CD4-positive, alpha-beta T cell (primary cell): ENCODE measurements at regions not wholly inside any gene's neighbourhood (a gene's known extent, or its start where the extent isn't known, plus 50 kb on each side); places are given as distances from the start of the nearest gene placed in this dataset.

Experiments
- ATAC-seq: fragments of 200-7000 bp; cut with Tn5 transposase; one replicate; pipeline ENCODE4 v1.10.0; 2022; ENCODE audit warnings: mild to moderate bottlenecking; ENCODE audit not compliant: poor library complexity
- CTCF ChIA-PET: fragments of 350-600 bp; sonication (Branson Sonifier 250); formaldehyde crosslinking; loops from one replicate; lab custom pipeline; 2021; ENCODE audit warnings: antibody characterized with exemption, inconsistent platforms; lab: Charles Lee
- POLR2A ChIA-PET: fragments of 350-600 bp; sonication (Branson Sonifier 250); formaldehyde crosslinking; loops from one replicate; lab custom pipeline; 2021; ENCODE audit warnings: antibody characterized with exemption, inconsistent platforms; lab: Charles Lee
- DNase-seq, 14 experiments: peaks; one replicate each; pipeline ENCODE4 v3.0.0-alpha.2; 2013 to 2020; ENCODE audit warnings: mixed read lengths in 2 of 14
- H3K27ac ChIP-seq, 2 donors: one replicate each; pipeline versions ENCODE4 v1.5.1 to v1.7.0; 2013; ENCODE audit warnings: low read length in 2 of 2, low read depth in 1 of 2, mild to moderate bottlenecking in 1 of 2
- H3K27me3 ChIP-seq, 2 experiments: 1 replicate in 1 of 2; 2 replicates in 1 of 2; pipeline versions ENCODE4 v1.6.1 to v1.7.0; 2013; ENCODE audit warnings: low read length in 2 of 2, control low read depth in 1 of 2, mild to moderate bottlenecking in 1 of 2, moderate library complexity in 1 of 2; ENCODE audit not compliant: insufficient read depth in 2 of 2, control insufficient read depth in 1 of 2
- H3K36me3 ChIP-seq: one replicate; pipeline ENCODE4 v1.6.1; 2013; ENCODE audit warnings: low read length, control low read depth; ENCODE audit not compliant: insufficient read depth
- H3K4me1 ChIP-seq: one replicate; pipeline ENCODE4 v1.6.1; 2013; ENCODE audit warnings: low read length, control low read depth; ENCODE audit not compliant: insufficient read depth
- H3K4me3 ChIP-seq: one replicate; pipeline ENCODE4 v1.5.1; 2013; ENCODE audit warnings: mild to moderate bottlenecking, low read length, moderate library complexity
- H3K9me3 ChIP-seq, 2 experiments: 1 replicate in 1 of 2; 2 replicates in 1 of 2; pipeline versions ENCODE4 v1.6.1 to v1.7.0; 2013; ENCODE audit warnings: low read length in 2 of 2, mild to moderate bottlenecking in 2 of 2, control low read depth in 1 of 2, moderate library complexity in 1 of 2; ENCODE audit not compliant: control insufficient read depth in 1 of 2, insufficient read depth in 1 of 2
- H3K27ac Mint-ChIP-seq: one replicate; pipeline ENCODE4 v1.8.0; 2020; ENCODE audit warnings: mixed read lengths
- H3K27me3 Mint-ChIP-seq: one replicate; pipeline ENCODE4 v1.8.0; 2021; ENCODE audit warnings: mixed read lengths
- H3K36me3 Mint-ChIP-seq: one replicate; pipeline ENCODE4 v1.8.0; 2021; ENCODE audit warnings: low read depth, mixed read lengths
- H3K4me1 Mint-ChIP-seq: one replicate; pipeline ENCODE4 v1.8.0; 2021; ENCODE audit warnings: low read depth, mixed read lengths
- H3K4me3 Mint-ChIP-seq: one replicate; pipeline ENCODE4 v1.8.0; 2020; ENCODE audit warnings: mild to moderate bottlenecking, mixed read lengths
- H3K9me3 Mint-ChIP-seq: one replicate; pipeline ENCODE4 v1.8.0; 2020; ENCODE audit warnings: mixed read lengths
- CTCF ChIP-seq: fragments of 200-600 bp; IDR thresholded peaks from one replicate; pipeline ENCODE4 v1.8.0; 2022; ENCODE audit warnings: antibody characterized with exemption, mild to moderate bottlenecking
- intact Hi-C, 2 experiments: fragments of 100-400 bp; cut with DNase I in 1 of 2; cut with micrococcal nuclease in 1 of 2; formaldehyde crosslinking; loops; one replicate each; pipeline versions ENCODE4 v1.15.1 to v1.9.0; 2023 to 2025; cut with DNase I, micrococcal nuclease

GRCh38 chr11:17141156-17141555, 63.7 kb upstream of the RPS13 start:
- CTCF ChIA-PET, result no interaction called here
- ATAC-seq, result no peak

GRCh38 chr11:17138562-17138961, 61.1 kb upstream of the RPS13 start:
- Histone ChIP-seq H3K27me3 (no peaks in the 10 kb centered on the region), H3K4me1 (no peaks in the 10 kb centered on the region), H3K4me3 (no peak overlapping the region), H3K9me3 (no peaks in the 10 kb centered on the region), H3K27ac (no peak overlapping the region), H3K36me3 (peaks cover 38% of the 10 kb centered on the region)
- Mint-ChIP-seq H3K27me3 (no peaks in the 10 kb centered on the region), H3K27ac (no peak overlapping the region), H3K4me1 (no peaks in the 10 kb centered on the region), H3K36me3 (peaks cover 86% of the 10 kb centered on the region), H3K4me3 (no peak overlapping the region), H3K9me3 (no peaks in the 10 kb centered on the region)
- intact Hi-C loops, result no loop called here
- POLR2A ChIA-PET, result no interaction called here
- TF ChIP-seq CTCF, result no peak
- ATAC-seq (no peak), DNase-seq (no peak)
- CTCF ChIA-PET, result no interaction called here

More at GRCh38 chr11:17141156-17141555, 63.7 kb upstream of the RPS13 start:
- Mint-ChIP-seq H3K27me3 (no peaks in the 10 kb centered on the region), H3K36me3 (peaks cover 89% of the 10 kb centered on the region), H3K9me3 (no peaks in the 10 kb centered on the region), H3K4me3 (no peak overlapping the region), H3K4me1 (no peaks in the 10 kb centered on the region), H3K27ac (no peak overlapping the region)
- Histone ChIP-seq H3K4me3 (no peak overlapping the region), H3K4me1 (no peaks in the 10 kb centered on the region), H3K9me3 (no peaks in the 10 kb centered on the region), H3K27ac (no peak overlapping the region), H3K27me3 (no peaks in the 10 kb centered on the region), H3K36me3 (peaks cover 30% of the 10 kb centered on the region)
- POLR2A ChIA-PET, result no interaction called here
- TF ChIP-seq CTCF, result no peak
- DNase-seq, result no peak
- intact Hi-C loops, result no loop called here

- DNase-seq (no peak), ATAC-seq (no peak)
- no peaks in the 10 kb centered on the region for H3K9me3 Mint-ChIP-seq
- ChIA-PET CTCF (no interaction called here), POLR2A (interaction anchor here (0.8 kb wide), 1 partner anchor 72 kb away, joined by 5 read pairs; the partner anchor contains the start of gene PIK3C2A)
- peaks cover 79% of the 10 kb centered on the region for H3K36me3 Mint-ChIP-seq
- no peak overlapping the region for H3K27ac ChIP-seq
- no peak overlapping the region for H3K4me3 ChIP-seq
- peaks cover 28% of the 10 kb centered on the region for H3K36me3 ChIP-seq
- no peaks in the 10 kb centered on the region for H3K9me3 ChIP-seq
- no peak for TF ChIP-seq CTCF
- H3K27me3 ChIP-seq, result no peaks in the 10 kb centered on the region
- no peaks in the 10 kb centered on the region for H3K4me1 ChIP-seq
- no peaks in the 10 kb centered on the region for H3K27me3 Mint-ChIP-seq
- no peak overlapping the region for H3K4me3 Mint-ChIP-seq
- H3K4me1 Mint-ChIP-seq, result no peaks in the 10 kb centered on the region
- intact Hi-C loops, result no loop called here
- no peak overlapping the region for H3K27ac Mint-ChIP-seq
Measured at GRCh38 chr11:17135916-17136683, 58.6 kb upstream of the RPS13 start.
